G401 (cell line): ENCODE measurements at regions not wholly inside any gene's neighbourhood (a gene's known extent, or its start where the extent isn't known, plus 50 kb on each side); places are given as distances from the start of the nearest gene placed in this dataset.

Source experiments
- DNase-seq: peaks from one replicate; pipeline ENCODE4 v3.0.0-alpha.2; 2015; ENCODE audit warnings: low spot score
- in situ Hi-C: cut with HindIII; loops from 2 replicates; pipeline ENCODE4 v1.10.0; 2016; ENCODE audit warnings: low sequenced_read_pairs, mixed read lengths

DNA sequence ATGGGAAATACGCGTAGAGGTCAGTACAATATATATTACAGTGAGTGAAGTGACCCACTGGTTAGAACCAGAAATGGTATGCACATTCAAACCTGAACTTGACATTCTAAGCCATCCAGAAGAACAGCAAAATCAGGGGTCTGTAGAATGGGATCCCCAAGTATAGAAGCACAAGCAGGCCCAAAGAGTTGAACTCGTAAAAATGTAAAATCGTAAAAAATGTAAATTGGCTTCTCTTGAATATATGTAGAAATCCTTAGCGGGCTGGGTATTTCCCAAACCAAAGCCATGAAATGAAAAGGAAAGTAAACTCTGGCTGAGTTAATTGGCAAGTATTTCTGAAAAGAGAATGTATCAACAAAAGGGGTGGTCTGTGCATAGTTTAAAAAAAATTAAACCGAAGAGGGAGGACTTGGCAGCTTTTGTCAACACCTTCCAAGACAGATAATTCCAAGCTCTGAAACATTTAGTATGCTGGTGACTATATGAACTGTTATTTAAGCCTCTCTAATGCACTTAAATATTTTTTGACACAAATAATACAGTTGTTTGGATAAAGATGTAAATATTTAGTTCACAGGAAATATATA lies 1505.6 kb upstream of the FLRT2 start:
- DNase-seq = no peak
- in situ Hi-C loops = no loop called here

DNA sequence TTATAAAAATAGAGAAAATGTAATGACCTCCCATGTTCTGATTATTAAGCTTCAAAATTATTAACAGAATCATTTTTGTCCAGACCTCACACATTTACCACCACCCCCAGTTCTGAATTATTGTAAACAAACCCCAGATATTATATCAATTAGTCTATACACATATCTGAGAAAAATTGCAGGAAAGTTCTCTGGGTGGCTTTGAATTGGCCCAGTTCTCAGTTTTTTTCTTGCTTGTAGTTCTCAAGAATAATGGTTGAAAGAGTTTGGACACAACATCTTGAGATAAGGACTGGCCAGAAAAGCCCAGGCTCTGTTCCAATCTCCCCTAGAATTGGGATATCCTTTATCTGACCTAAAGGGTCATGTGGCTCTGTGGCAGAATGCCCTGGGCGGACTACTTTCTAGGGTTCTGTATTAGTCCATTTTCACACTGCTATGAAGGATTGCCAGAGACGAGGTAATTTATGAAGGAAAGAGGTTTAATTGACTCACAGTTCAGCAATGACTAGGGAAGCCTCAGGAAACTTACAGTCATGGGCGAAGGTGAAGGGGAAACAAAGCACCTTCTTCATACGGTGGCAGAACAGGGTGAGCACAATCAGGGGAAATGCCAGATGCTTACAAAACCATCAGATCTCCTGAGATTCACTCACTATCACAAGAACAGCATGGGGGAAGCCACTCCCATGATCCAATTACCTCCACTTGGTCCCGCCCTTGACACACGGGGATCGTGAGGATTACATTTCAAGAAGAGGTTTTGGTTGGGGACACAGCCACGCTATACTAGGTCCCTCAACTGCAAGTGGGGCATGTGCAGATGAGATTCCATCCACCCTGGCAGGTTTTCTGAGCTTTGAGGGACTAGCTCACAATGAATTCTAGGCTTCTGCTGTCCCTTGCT lies 1504.6 kb upstream of the FLRT2 start:
- DNase-seq = no peak
- in situ Hi-C loops = no loop called here

DNA sequence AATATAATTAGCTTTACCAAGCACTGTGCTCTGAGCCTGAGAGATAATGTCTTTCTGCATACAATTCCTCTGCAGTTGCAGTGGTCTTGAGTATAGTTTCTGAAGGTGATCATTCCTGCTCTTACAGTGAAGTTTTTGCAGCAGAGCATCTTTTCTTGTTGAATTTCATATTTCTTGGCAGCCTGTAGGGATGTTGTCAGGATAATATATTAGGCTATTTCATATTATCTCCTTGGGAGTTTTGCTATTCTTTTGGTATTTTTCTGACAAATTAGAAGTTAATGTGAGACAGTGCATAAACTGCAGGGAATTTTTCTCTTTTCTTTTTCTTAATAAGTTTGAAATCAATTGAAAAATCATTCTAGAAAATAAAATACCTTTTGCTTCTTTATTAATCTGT lies 1502.6 kb upstream of the FLRT2 start:
- no peak for DNase-seq
- in situ Hi-C loops = no loop called here

- in situ Hi-C loops = no loop called here
- no peak for DNase-seq
Measured at GRCh38 chr14:84028080-84028604, 1501.8 kb upstream of the FLRT2 start.

- DNase-seq = no peak
- in situ Hi-C loops = no loop called here
Measured at GRCh38 chr14:84029246-84029645, 1500.7 kb upstream of the FLRT2 start.

DNA sequence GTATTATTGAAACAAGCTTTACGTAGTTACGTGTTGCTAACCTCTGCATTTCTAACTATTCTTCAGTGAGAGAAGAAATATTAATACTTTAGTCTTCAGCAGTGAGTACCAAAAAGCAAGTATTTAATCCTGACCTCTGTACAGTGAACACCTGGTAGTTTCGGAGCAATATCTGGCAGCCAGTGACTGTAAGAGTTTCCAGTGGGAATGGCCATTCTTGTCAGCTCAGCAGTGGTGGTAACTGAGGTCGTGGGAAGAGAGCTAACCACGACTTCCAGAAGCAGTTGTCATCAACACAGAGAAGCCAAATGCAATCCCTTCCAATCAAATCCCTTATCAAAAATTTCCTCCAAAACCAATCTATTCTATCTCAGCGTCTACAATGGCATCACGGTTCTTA lies 1500.2 kb upstream of the FLRT2 start:
- in situ Hi-C loops = no loop called here
- no peak for DNase-seq

DNA sequence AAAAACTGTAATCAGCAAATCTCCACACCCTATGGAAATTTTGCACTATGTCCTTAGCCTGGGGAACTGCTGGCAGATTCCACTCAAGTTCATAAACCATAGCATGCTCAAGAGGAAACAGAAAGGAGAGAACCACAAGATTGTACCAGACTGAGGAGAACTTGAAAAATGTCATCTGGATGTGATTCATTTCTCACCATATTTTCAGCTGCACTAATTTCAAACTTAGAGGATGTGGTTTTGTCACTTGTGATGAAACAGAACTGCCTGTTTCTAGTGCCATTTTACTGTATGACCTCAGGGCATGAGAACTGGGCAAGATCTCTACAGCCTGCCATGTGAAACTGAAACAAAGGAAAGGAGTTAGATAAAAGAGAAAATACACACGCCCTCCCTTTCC lies 1493.1 kb upstream of the FLRT2 start:
- DNase-seq = no peak
- in situ Hi-C loops = no loop called here

GRCh38 chr14:84037593-84037992 lies 1492.4 kb upstream of the FLRT2 start:
- in situ Hi-C loops = no loop called here
- DNase-seq = no peak

DNA sequence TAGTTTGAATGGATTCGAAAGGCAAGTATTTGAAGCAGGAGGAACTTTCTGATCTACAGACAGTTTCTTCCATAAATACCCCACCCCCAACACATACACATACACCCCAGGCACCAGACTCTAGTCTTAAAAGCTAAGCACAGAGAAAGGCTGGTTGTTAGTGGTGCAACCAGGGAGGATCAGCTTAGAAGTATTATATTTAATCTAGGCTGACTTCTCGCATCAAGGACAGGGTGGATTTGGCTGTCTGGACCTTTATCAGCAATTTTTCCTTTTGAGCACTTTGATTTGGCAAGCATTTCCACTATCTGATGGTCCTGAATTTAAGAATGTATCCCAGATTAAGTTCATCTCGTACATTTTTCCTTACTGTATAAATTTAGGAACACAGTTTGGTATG lies 1489.8 kb upstream of the FLRT2 start:
- DNase-seq = no peak
- in situ Hi-C loops = no loop called here

- in situ Hi-C loops = no loop called here
Measured at GRCh38 chr14:84041421-84041820, 1488.5 kb upstream of the FLRT2 start.

DNA sequence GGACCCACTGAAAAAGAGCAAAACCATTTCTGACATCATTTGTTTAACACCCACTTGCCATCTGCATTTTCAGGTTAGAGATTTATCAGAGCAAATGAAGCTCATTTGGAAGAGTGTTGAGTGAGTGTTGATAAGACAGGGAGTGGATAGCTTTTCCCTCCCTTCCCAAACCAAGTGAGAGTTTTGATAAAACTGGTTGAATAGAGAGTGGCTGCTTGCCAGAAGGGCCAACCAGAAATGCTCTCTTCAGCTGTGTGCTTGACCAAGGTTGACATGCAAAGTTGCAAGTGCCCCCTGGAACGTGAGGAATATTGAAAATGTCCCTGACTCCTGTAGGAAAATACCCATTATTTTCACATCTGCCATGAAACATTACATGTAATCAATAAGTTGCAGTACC lies 1487.0 kb upstream of the FLRT2 start:
- DNase-seq = no peak
- in situ Hi-C loops = no loop called here

More at GRCh38 chr14:84041421-84041820, 1488.5 kb upstream of the FLRT2 start:
- no peak for DNase-seq

- in situ Hi-C loops = no loop called here
- DNase-seq = no peak
Measured at GRCh38 chr14:84064316-84065125, 1465.4 kb upstream of the FLRT2 start.

GRCh38 chr14:84065811-84066210 lies 1464.1 kb upstream of the FLRT2 start:
- no peak for DNase-seq
- in situ Hi-C loops = no loop called here

GRCh38 chr14:84068288-84068687 lies 1461.7 kb upstream of the FLRT2 start:
- DNase-seq = no peak
- in situ Hi-C loops = no loop called here

- in situ Hi-C loops = no loop called here
Measured at GRCh38 chr14:84071061-84071460, 1458.9 kb upstream of the FLRT2 start.

GRCh38 chr14:84074626-84075025 lies 1455.3 kb upstream of the FLRT2 start:
- in situ Hi-C loops = no loop called here
- no peak for DNase-seq

More at GRCh38 chr14:84071061-84071460, 1458.9 kb upstream of the FLRT2 start:
- DNase-seq = no peak

- in situ Hi-C loops = no loop called here
- DNase-seq = no peak
Measured at GRCh38 chr14:84080944-84081343, 1449.0 kb upstream of the FLRT2 start.

GRCh38 chr14:84084056-84084630 lies 1445.8 kb upstream of the FLRT2 start:
- in situ Hi-C loops = no loop called here
- no peak for DNase-seq

- DNase-seq = no peak
- in situ Hi-C loops = no loop called here
Measured at GRCh38 chr14:84085493-84085892, 1444.5 kb upstream of the FLRT2 start.
